ENCODE measurements at regions not wholly inside any gene's neighbourhood (a gene's known extent, or its start where the extent isn't known, plus 50 kb on each side); places are given as distances from the start of the nearest gene placed in this dataset.

GRCh38 chr10:62740885-62741745 is 63.4 kb upstream of the ADO start:
- BruUV-seq (replicated peaks): no TSS peak
- dilution Hi-C loops (cut with MboI; ENCODE audit: extremely low pct_ligation_motif_present, low sequenced_read_pairs) (no loop called here), intact Hi-C loops (cut with micrococcal nuclease) (no loop called here)
- Histone ChIP-seq H3K9me1 (replicated peaks; ENCODE audit: control insufficient read depth, extremely low read depth, insufficient read depth, low read length) (no peaks in the 10 kb centered on the region), H3K79me2 (ENCODE audit: control insufficient read depth, insufficient read depth, low read length) (no peaks in the 10 kb centered on the region), H3K9me3 (replicated peaks; ENCODE audit: control insufficient read depth, insufficient read depth, low read length) (no peaks in the 10 kb centered on the region), H3K4me2 (ENCODE audit: insufficient read depth, low read length) (no peak overlapping the region), H3K27me3 (ENCODE audit: control insufficient read depth in 2 of 2, insufficient read depth in 2 of 2, low read length in 2 of 2) (peaks cover 0 to 3% of the 10 kb centered on the region in 2 experiments), H3K36me3 (ENCODE audit: control insufficient read depth in 2 of 2, extremely low read depth in 1 of 2, insufficient read depth in 2 of 2, low read length in 2 of 2) (no peaks in the 10 kb centered on the region), H4K20me1 (replicated peaks; ENCODE audit: control insufficient read depth, extremely low read depth, insufficient read depth, low read length) (no peaks in the 10 kb centered on the region), H3K27ac (ENCODE audit: insufficient read depth, low read depth, low read length) (no peak overlapping the region), H3K4me3 (replicated peaks in 1 of 3; ENCODE audit: insufficient read depth in 1 of 3, low read depth in 1 of 3, low read length in 3 of 3) (no peak overlapping the region), H3K4me1 (ENCODE audit: control insufficient read depth, extremely low read depth, insufficient read depth, low read length) (no peaks in the 10 kb centered on the region), H2AFZ (ENCODE audit: low read depth, low read length) (no peak overlapping the region), H3K9ac (replicated peaks; ENCODE audit: extremely low read depth, insufficient read depth, low read length) (no peak overlapping the region)
- CTCF ChIA-PET: interaction anchor here (1.1 kb wide), 1 partner anchor 417 kb away, joined by 3 read pairs; no protein-coding TSS in a partner anchor
- FAIRE-seq: no peak
- no peak for TF ChIP-seq EZH2 (IDR thresholded peaks at IDR 0.05; ENCODE audit: borderline replicate concordance, low read depth, low read length, severe bottlenecking)
- no peak for TF ChIP-seq CTCF (IDR thresholded peaks at IDR 0.05; ENCODE audit: extremely low read depth in 1 of 2, insufficient read depth in 1 of 2, low read depth in 1 of 2, low read length in 2 of 2)
- no peak for TF ChIP-seq MYC (IDR thresholded peaks at IDR 0.05; ENCODE audit: low read depth, low read length)
- no peak for TF ChIP-seq POLR2A (IDR thresholded peaks at IDR 0.05; ENCODE audit: low read depth, low read length)
- no peak for TF ChIP-seq FOS (IDR thresholded peaks at IDR 0.05; ENCODE audit: borderline replicate concordance, insufficient read depth, low read length)
- POLR2A ChIA-PET: no interaction called here
- no peak for DNase-seq (ENCODE audit: low read depth, low spot score)

GRCh38 chr10:62741996-62742395 is 62.5 kb upstream of the ADO start:
- dilution Hi-C loops (cut with MboI; ENCODE audit: extremely low pct_ligation_motif_present, low sequenced_read_pairs) (no loop called here), intact Hi-C loops (cut with micrococcal nuclease) (no loop called here)
- H4K20me1 ChIP-seq (replicated peaks; ENCODE audit: control insufficient read depth, extremely low read depth, insufficient read depth, low read length): no peaks in the 10 kb centered on the region
- no peaks in the 10 kb centered on the region for H3K9me1 ChIP-seq (replicated peaks; ENCODE audit: control insufficient read depth, extremely low read depth, insufficient read depth, low read length)
- no peaks in the 10 kb centered on the region for H3K36me3 ChIP-seq (ENCODE audit: control insufficient read depth in 2 of 2, extremely low read depth in 1 of 2, insufficient read depth in 2 of 2, low read length in 2 of 2)
- no peak for TF ChIP-seq POLR2A (IDR thresholded peaks at IDR 0.05; ENCODE audit: low read depth, low read length)
- TF ChIP-seq MYC (IDR thresholded peaks at IDR 0.05; ENCODE audit: low read depth, low read length): no peak
- no peak for TF ChIP-seq JUN (IDR thresholded peaks at IDR 0.05; ENCODE audit: borderline replicate concordance, insufficient read depth, insufficient read length, low read depth)
- no peak for TF ChIP-seq FOS (IDR thresholded peaks at IDR 0.05; ENCODE audit: borderline replicate concordance, insufficient read depth, low read length)
- no peak for TF ChIP-seq EZH2 (IDR thresholded peaks at IDR 0.05; ENCODE audit: borderline replicate concordance, low read depth, low read length, severe bottlenecking)
- TF ChIP-seq POLR2AphosphoS5 (IDR thresholded peaks at IDR 0.05; ENCODE audit: insufficient read depth, low read depth, low read length): no peak
- TF ChIP-seq GATA2 (IDR thresholded peaks at IDR 0.05; ENCODE audit: insufficient read depth, insufficient read length, low read depth, low read length): no peak
- TF ChIP-seq CTCF (IDR thresholded peaks at IDR 0.05; ENCODE audit: extremely low read depth in 1 of 2, insufficient read depth in 1 of 2, low read depth in 1 of 2, low read length in 2 of 2): no peak
- TF ChIP-seq MAX (IDR thresholded peaks at IDR 0.05; ENCODE audit: insufficient read depth, insufficient read length): no peak
- ChIA-PET POLR2A (no interaction called here), CTCF (no interaction called here)
- DNase-seq (ENCODE audit: low read depth, low spot score) (no peak), FAIRE-seq (no peak)
- no peaks in the 10 kb centered on the region for H3K4me1 ChIP-seq (ENCODE audit: control insufficient read depth, extremely low read depth, insufficient read depth, low read length)
- no peak overlapping the region for H2AFZ ChIP-seq (ENCODE audit: low read depth, low read length)
- no TSS peak for BruUV-seq (replicated peaks)
- no peaks in the 10 kb centered on the region for H3K79me2 ChIP-seq (ENCODE audit: control insufficient read depth, insufficient read depth, low read length)
- peaks cover 0 to 3% of the 10 kb centered on the region in 2 experiments for H3K27me3 ChIP-seq (ENCODE audit: control insufficient read depth in 2 of 2, insufficient read depth in 2 of 2, low read length in 2 of 2)
- H3K9ac ChIP-seq (replicated peaks; ENCODE audit: extremely low read depth, insufficient read depth, low read length): no peak overlapping the region
- no peak overlapping the region for H3K4me3 ChIP-seq (replicated peaks in 1 of 3; ENCODE audit: insufficient read depth in 1 of 3, low read depth in 1 of 3, low read length in 3 of 3)
- no peaks in the 10 kb centered on the region for H3K9me3 ChIP-seq (replicated peaks; ENCODE audit: control insufficient read depth, insufficient read depth, low read length)
- no peak overlapping the region for H3K27ac ChIP-seq (ENCODE audit: insufficient read depth, low read depth, low read length)
- no peak overlapping the region for H3K4me2 ChIP-seq (ENCODE audit: insufficient read depth, low read length)
